Neural cell (in vitro differentiated cells): ENCODE measurements at regions not wholly inside any gene's neighbourhood (a gene's known extent, or its start where the extent isn't known, plus 50 kb on each side); places are given as distances from the start of the nearest gene placed in this dataset.

ENCODE experiments used
- CTCF ChIP-seq: fragments of 450-650 bp; IDR thresholded peaks from 2 replicates; pipeline ENCODE4 v1.5.1; 2014; ENCODE audit warnings: antibody characterized with exemption, mild to moderate bottlenecking, moderate library complexity; ENCODE audit not compliant: poor library complexity, severe bottlenecking
- EZH2 ChIP-seq: fragments of 200-600, 300-800 bp; shearing (Covaris generic), sonication (generic); IDR thresholded peaks from 2 replicates; pipeline ENCODE4 v1.6.1; 2014; ENCODE audit warnings: antibody characterized with exemption, low read length, borderline replicate concordance, mild to moderate bottlenecking; ENCODE audit not compliant: insufficient read depth, poor library complexity, severe bottlenecking
- POLR2AphosphoS5 ChIP-seq: IDR thresholded peaks from 2 replicates; pipeline ENCODE4 v1.6.1; 2012
- RAD21 ChIP-seq: fragments of 450-650 bp; conservative IDR thresholded peaks from 2 replicates; pipeline ENCODE4 v1.6.1; 2014; ENCODE audit warnings: antibody characterized with exemption, mild to moderate bottlenecking, moderate library complexity
- SMC3 ChIP-seq: fragments of 450-650 bp; conservative IDR thresholded peaks from 2 replicates; pipeline ENCODE4 v1.6.1; 2014; ENCODE audit warnings: antibody characterized with exemption, mild to moderate bottlenecking, moderate library complexity; ENCODE audit not compliant: poor library complexity

DNA sequence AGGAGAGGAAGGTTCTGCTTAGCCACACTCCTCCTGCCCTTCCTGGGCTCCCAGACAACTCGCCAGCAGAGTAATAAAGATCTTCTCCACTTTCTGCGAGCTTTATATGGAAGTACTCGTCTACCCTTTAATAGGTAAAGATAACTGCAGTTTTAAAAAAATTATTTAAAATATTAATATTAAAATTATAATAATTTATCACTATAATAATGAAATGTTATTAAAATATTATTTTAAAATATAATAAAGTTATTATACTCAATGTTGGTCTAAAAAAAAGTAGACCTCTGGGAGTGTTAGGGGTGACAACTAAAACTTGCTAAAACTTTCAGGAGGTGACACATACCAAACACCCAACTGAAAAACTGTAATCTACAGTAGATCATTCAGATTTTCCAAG lies 81.5 kb downstream of the RBM43 start:
- TF ChIP-seq CTCF (no peak), RAD21 (no peak), EZH2 (no peak), POLR2AphosphoS5 (no peak), SMC3 (no peak)
